CD4-positive, alpha-beta T cell (primary cell): ENCODE measurements at regions not wholly inside any gene's neighbourhood (a gene's known extent, or its start where the extent isn't known, plus 50 kb on each side); places are given as distances from the start of the nearest gene placed in this dataset.
"Not testable (repeated sequence)": the region's sequence is repeated elsewhere in the genome, so short reads cannot be mapped to it uniquely, and the experiment has no call there.

Experiments
- ATAC-seq: fragments of 200-7000 bp; cut with Tn5 transposase; one replicate; pipeline ENCODE4 v1.10.0; 2022; ENCODE audit warnings: mild to moderate bottlenecking; ENCODE audit not compliant: poor library complexity
- CTCF ChIA-PET: fragments of 350-600 bp; sonication (Branson Sonifier 250); formaldehyde crosslinking; loops from one replicate; lab custom pipeline; 2021; ENCODE audit warnings: antibody characterized with exemption, inconsistent platforms; lab: Charles Lee
- POLR2A ChIA-PET: fragments of 350-600 bp; sonication (Branson Sonifier 250); formaldehyde crosslinking; loops from one replicate; lab custom pipeline; 2021; ENCODE audit warnings: antibody characterized with exemption, inconsistent platforms; lab: Charles Lee
- DNase-seq, 14 experiments: peaks; one replicate each; pipeline ENCODE4 v3.0.0-alpha.2; 2013 to 2020; ENCODE audit warnings: mixed read lengths in 2 of 14
- H3K27ac ChIP-seq, 2 donors: one replicate each; pipeline versions ENCODE4 v1.5.1 to v1.7.0; 2013; ENCODE audit warnings: low read length in 2 of 2, low read depth in 1 of 2, mild to moderate bottlenecking in 1 of 2
- H3K27me3 ChIP-seq, 2 experiments: 1 replicate in 1 of 2; 2 replicates in 1 of 2; pipeline versions ENCODE4 v1.6.1 to v1.7.0; 2013; ENCODE audit warnings: low read length in 2 of 2, control low read depth in 1 of 2, mild to moderate bottlenecking in 1 of 2, moderate library complexity in 1 of 2; ENCODE audit not compliant: insufficient read depth in 2 of 2, control insufficient read depth in 1 of 2
- H3K36me3 ChIP-seq: one replicate; pipeline ENCODE4 v1.6.1; 2013; ENCODE audit warnings: low read length, control low read depth; ENCODE audit not compliant: insufficient read depth
- H3K4me1 ChIP-seq: one replicate; pipeline ENCODE4 v1.6.1; 2013; ENCODE audit warnings: low read length, control low read depth; ENCODE audit not compliant: insufficient read depth
- H3K4me3 ChIP-seq: one replicate; pipeline ENCODE4 v1.5.1; 2013; ENCODE audit warnings: mild to moderate bottlenecking, low read length, moderate library complexity
- H3K9me3 ChIP-seq, 2 experiments: 1 replicate in 1 of 2; 2 replicates in 1 of 2; pipeline versions ENCODE4 v1.6.1 to v1.7.0; 2013; ENCODE audit warnings: low read length in 2 of 2, mild to moderate bottlenecking in 2 of 2, control low read depth in 1 of 2, moderate library complexity in 1 of 2; ENCODE audit not compliant: control insufficient read depth in 1 of 2, insufficient read depth in 1 of 2
- H3K27ac Mint-ChIP-seq: one replicate; pipeline ENCODE4 v1.8.0; 2020; ENCODE audit warnings: mixed read lengths
- H3K27me3 Mint-ChIP-seq: one replicate; pipeline ENCODE4 v1.8.0; 2021; ENCODE audit warnings: mixed read lengths
- H3K36me3 Mint-ChIP-seq: one replicate; pipeline ENCODE4 v1.8.0; 2021; ENCODE audit warnings: low read depth, mixed read lengths
- H3K4me1 Mint-ChIP-seq: one replicate; pipeline ENCODE4 v1.8.0; 2021; ENCODE audit warnings: low read depth, mixed read lengths
- H3K4me3 Mint-ChIP-seq: one replicate; pipeline ENCODE4 v1.8.0; 2020; ENCODE audit warnings: mild to moderate bottlenecking, mixed read lengths
- H3K9me3 Mint-ChIP-seq: one replicate; pipeline ENCODE4 v1.8.0; 2020; ENCODE audit warnings: mixed read lengths
- intact Hi-C, 2 experiments: fragments of 100-400 bp; cut with DNase I in 1 of 2; cut with micrococcal nuclease in 1 of 2; formaldehyde crosslinking; loops; one replicate each; pipeline versions ENCODE4 v1.15.1 to v1.9.0; 2023 to 2025; cut with DNase I, micrococcal nuclease
- TF ChIP-seq, protein P1 (sequence below): fragments of 200-600 bp; IDR thresholded peaks from one replicate; pipeline ENCODE4 v1.8.0; 2022; ENCODE audit warnings: antibody characterized with exemption, mild to moderate bottlenecking

DNA sequence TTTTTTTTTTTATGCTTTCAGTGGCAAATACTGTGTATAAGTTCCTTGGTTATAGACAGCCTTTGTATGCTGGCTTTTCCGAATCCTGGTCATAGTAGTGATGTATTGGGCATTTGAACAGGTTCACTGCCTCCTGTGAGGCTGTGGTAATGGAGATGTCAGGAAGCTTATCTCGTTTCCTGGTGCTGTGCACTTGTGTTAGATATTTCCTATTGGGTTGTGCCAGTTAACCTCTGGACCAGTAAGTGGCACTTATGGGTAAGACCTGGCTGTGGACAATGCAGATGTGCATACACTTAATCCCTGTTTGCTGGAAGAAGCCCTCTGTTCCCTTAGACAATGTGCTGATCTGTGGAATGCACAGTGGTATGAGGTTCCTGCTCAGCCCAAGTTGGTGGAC, 135.4 kb upstream of the KITLG start:
- Histone ChIP-seq H3K9me3 (peaks cover 0 to 5% of the 10 kb centered on the region in 2 experiments), H3K4me3 (no peak overlapping the region), H3K27ac (no peak overlapping the region), H3K27me3 (no peaks in the 10 kb centered on the region), H3K36me3 (no peaks in the 10 kb centered on the region), H3K4me1 (no peaks in the 10 kb centered on the region)
- TF ChIP-seq, protein P1, sequence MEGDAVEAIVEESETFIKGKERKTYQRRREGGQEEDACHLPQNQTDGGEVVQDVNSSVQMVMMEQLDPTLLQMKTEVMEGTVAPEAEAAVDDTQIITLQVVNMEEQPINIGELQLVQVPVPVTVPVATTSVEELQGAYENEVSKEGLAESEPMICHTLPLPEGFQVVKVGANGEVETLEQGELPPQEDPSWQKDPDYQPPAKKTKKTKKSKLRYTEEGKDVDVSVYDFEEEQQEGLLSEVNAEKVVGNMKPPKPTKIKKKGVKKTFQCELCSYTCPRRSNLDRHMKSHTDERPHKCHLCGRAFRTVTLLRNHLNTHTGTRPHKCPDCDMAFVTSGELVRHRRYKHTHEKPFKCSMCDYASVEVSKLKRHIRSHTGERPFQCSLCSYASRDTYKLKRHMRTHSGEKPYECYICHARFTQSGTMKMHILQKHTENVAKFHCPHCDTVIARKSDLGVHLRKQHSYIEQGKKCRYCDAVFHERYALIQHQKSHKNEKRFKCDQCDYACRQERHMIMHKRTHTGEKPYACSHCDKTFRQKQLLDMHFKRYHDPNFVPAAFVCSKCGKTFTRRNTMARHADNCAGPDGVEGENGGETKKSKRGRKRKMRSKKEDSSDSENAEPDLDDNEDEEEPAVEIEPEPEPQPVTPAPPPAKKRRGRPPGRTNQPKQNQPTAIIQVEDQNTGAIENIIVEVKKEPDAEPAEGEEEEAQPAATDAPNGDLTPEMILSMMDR = no peak
- CTCF ChIA-PET = no interaction called here
- Mint-ChIP-seq H3K27ac (no peak overlapping the region), H3K27me3 (no peaks in the 10 kb centered on the region), H3K4me1 (no peaks in the 10 kb centered on the region), H3K4me3 (no peak overlapping the region), H3K9me3 (no peaks in the 10 kb centered on the region), H3K36me3 (no peaks in the 10 kb centered on the region)
- DNase-seq (no peak), ATAC-seq (no peak)
- POLR2A ChIA-PET = interaction anchor here (1.3 kb wide), 1 partner anchor 10 kb away, joined by 3 read pairs; no protein-coding TSS in a partner anchor
- intact Hi-C loops = no loop called here

GRCh38 chr12:88714263-88714882, 134.1 kb upstream of the KITLG start:
- H3K9me3 ChIP-seq, H3K27me3 Mint-ChIP-seq, H3K36me3 Mint-ChIP-seq, H3K4me1 Mint-ChIP-seq, POLR2A ChIA-PET, DNase-seq, H3K9me3 Mint-ChIP-seq, H3K4me3 Mint-ChIP-seq, H3K27ac ChIP-seq, CTCF ChIA-PET, H3K4me1 ChIP-seq, H3K27ac Mint-ChIP-seq, ATAC-seq, H3K4me3 ChIP-seq, H3K36me3 ChIP-seq, H3K27me3 ChIP-seq, intact Hi-C loops: not testable (repeated sequence)

DNA sequence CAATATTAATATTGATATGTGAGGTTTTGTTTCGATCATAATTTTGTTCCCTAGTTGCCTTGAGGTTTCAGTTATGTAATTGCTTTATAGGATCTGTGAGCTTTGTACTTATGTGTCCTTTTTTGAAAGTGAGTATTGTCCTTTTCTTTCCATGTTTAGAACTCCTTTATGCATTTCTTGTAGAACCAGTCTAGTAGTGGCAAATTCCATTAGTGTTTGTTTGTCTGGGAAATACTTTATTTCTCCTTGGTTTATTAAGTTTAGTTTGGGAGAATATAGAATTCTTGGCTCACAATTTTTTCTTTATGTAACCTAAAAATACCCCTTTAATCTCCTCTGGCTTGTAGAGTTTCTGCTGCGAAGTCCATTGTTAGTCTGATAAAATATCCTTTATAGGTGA, 127.5 kb upstream of the KITLG start:
- ATAC-seq (no peak), DNase-seq (no peak)
- H3K36me3 ChIP-seq = no peaks in the 10 kb centered on the region
- no peak overlapping the region for H3K27ac ChIP-seq
- Mint-ChIP-seq H3K27ac (no peak overlapping the region), H3K4me1 (no peaks in the 10 kb centered on the region), H3K36me3 (no peaks in the 10 kb centered on the region), H3K27me3 (no peaks in the 10 kb centered on the region), H3K9me3 (peaks cover 2% of the 10 kb centered on the region), H3K4me3 (no peak overlapping the region)
- TF ChIP-seq, protein P1 = no peak
- no peaks in the 10 kb centered on the region for H3K27me3 ChIP-seq
- ChIA-PET POLR2A (no interaction called here), CTCF (no interaction called here)
- no peak overlapping the region for H3K4me3 ChIP-seq
- no peaks in the 10 kb centered on the region for H3K4me1 ChIP-seq
- intact Hi-C loops = no loop called here
- peaks cover 0 to 8% of the 10 kb centered on the region in 2 experiments for H3K9me3 ChIP-seq

DNA sequence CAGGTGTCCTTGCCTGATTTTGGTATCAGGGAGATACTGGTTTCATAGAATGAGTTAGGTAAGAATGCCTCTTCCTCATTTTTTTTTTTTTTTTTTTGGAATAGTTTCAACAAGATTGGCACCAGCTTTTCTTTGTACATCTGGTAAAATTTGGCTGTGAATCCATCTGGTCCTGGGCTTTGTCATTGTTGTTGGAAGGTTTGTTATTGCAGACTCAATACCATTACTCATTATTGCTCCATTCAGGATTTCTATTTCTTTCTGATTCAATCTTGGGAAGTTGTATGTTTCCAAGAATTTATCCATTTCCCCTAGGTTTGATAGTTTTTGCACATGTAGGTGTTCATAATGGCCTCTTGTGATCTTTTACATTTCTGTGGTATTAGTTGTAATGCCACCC, 126.0 kb upstream of the KITLG start:
- no peaks in the 10 kb centered on the region for H3K36me3 Mint-ChIP-seq
- ATAC-seq = no peak
- no peak overlapping the region for H3K27ac Mint-ChIP-seq
- no peak overlapping the region for H3K4me3 Mint-ChIP-seq
- TF ChIP-seq, protein P1 = no peak
- ChIA-PET CTCF (no interaction called here), POLR2A (no interaction called here)
- intact Hi-C loops = no loop called here
- no peak overlapping the region for H3K4me3 ChIP-seq
- no peak overlapping the region for H3K27ac ChIP-seq
- H3K4me1 ChIP-seq = no peaks in the 10 kb centered on the region
- H3K9me3 ChIP-seq = peaks cover 0 to 8% of the 10 kb centered on the region in 2 experiments
- H3K27me3 ChIP-seq = no peaks in the 10 kb centered on the region
- H3K4me1 Mint-ChIP-seq = no peaks in the 10 kb centered on the region
- H3K36me3 ChIP-seq = no peaks in the 10 kb centered on the region
- DNase-seq = no peak
- no peaks in the 10 kb centered on the region for H3K27me3 Mint-ChIP-seq
- peaks cover 2% of the 10 kb centered on the region for H3K9me3 Mint-ChIP-seq
